LNCAP (cell line): ENCODE measurements at regions not wholly inside any gene's neighbourhood (a gene's known extent, or its start where the extent isn't known, plus 50 kb on each side); places are given as distances from the start of the nearest gene placed in this dataset.

Experiments
- CTCF ChIP-seq: fragments of 450-650 bp; IDR thresholded peaks from 2 replicates; pipeline ENCODE4 v1.5.1; 2017; ENCODE audit warnings: mild to moderate bottlenecking

DNA sequence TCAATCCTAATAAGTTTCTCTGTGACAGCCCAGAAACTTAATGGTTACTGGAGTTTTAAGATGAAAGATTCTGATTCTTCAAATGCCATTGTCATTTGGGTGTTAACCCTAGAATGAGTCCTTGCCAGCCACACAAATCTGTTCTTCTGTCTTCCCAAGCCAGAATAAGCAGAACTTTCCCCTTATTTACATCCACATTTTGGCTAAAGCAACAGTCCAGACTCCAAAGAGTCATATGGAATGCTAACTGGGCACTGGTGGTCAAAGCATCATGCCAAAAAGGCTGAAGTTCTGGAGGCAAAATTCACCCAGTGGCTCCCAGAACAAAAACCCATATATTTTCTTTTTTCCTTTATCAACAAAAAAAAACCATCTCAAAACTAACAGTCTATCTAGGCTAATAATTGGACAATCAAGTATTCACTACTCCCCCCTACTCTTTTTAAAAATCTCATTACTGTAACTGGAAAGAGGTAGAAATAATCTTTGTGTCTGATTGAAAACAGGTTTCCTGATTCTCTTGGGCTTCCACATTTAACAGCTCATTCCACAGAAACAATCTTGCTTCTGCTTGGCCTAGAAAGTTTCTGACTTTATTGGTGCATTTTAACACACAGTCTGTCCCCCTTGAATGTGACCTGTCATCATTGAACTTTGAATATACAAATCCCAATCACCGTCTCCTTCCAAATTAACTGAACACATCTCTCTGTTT is 89.6 kb upstream of the SETBP1 start:
- no peak for TF ChIP-seq CTCF

GRCh38 chr18:44592639-44593038 is 88.0 kb upstream of the SETBP1 start:
- no peak for TF ChIP-seq CTCF

GRCh38 chr18:44594799-44595467 is 85.8 kb upstream of the SETBP1 start:
- TF ChIP-seq CTCF = no peak

DNA sequence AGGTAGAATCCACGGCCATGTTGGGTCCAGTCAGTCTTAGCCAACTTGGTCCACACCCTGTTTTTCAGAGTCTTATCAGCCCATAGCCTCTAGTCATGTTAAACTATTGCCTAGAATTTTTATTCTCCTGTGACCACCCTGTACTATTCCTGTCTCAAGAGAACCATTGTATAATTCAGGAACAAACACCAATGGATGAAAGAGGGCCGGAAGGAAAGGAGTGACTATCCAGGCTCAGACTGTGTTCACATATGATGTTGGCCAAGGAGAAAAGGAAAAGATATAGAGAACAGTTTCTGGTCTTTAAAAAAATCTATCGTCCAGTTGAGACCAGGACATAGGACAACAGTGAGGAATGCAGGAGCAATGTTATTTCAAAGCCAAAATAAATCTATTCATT is 82.9 kb upstream of the SETBP1 start:
- no peak for TF ChIP-seq CTCF

DNA sequence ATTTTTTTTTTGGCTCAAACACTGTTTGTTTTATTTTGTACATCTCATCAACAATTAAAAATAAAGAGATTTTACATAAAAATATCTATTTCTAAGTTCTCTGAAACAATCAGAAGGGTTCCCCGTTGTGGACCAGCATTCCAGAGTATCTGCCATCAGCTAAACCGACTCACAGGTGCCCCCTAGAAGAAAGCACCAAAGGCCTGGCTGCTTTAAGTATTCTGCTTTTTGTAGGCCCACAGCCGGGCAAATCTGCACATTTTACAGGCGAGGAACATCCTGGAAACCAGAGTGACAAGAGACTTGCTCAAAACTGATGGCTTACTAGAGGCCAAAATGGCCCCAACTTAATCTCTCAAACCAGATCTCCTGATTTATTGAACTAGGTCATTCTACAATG is 82.2 kb upstream of the SETBP1 start:
- peak; percentile 20; the same call in 1 of the 2 replicates for TF ChIP-seq CTCF

GRCh38 chr18:44599412-44599811 is 81.3 kb upstream of the SETBP1 start:
- no peak for TF ChIP-seq CTCF

GRCh38 chr18:44601447-44601846 is 79.2 kb upstream of the SETBP1 start:
- no peak for TF ChIP-seq CTCF
